GM03348 (cell line): ENCODE measurements at regions not wholly inside any gene's neighbourhood (a gene's known extent, or its start where the extent isn't known, plus 50 kb on each side); places are given as distances from the start of the nearest gene placed in this dataset.
A peak's percentile ranks its signal among the peaks of the same experiment; 100 is the strongest.

Experiments
- DNase-seq: peaks from one replicate; pipeline ENCODE4 v3.0.0; 2012; ENCODE audit warnings: low spot score

GRCh38 chr12:127358888-127359287, 908.1 kb upstream of the TMEM132C start:
- DNase-seq = no peak

DNA sequence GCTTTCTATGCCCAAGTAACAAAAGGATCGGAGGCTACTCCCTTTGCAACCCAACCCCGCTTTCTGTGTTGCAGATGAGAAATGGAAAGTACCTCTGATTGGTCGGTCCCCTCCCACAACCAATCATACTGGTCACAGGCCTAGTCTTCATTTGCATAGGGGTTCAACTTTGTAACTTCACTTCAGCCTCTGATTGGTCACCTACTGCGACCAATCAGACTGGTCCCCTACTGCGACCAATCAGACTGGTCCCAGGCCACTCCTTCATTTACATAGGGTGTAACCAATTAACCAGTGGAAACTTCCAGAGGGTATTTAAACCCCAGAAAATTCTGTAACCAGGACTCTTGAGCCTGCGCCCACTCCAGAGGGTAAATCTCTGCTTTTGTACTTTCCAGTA, 906.4 kb upstream of the TMEM132C start:
- DNase-seq = no peak

DNA sequence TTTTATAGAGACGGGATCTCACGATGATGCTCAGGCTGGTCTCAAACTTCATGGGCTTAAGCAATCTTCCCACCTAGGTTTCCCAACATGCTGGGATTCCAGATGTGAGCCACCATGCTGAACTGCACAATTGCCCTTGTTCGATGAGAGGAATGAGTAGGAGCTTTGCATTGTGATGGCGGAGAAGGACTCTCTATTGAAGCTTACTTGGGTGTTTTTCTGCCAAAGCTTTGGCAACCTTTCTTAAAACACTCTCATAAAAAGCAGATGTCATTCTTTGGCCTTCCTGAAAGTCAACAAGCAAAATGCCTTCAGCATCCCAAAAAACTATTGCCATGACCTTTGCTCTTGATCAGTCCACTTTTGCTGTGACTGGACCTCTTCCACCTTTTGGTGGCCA, 904.8 kb upstream of the TMEM132C start:
- no peak for DNase-seq

GRCh38 chr12:127363392-127363791, 903.6 kb upstream of the TMEM132C start:
- DNase-seq = peak; percentile 13

DNA sequence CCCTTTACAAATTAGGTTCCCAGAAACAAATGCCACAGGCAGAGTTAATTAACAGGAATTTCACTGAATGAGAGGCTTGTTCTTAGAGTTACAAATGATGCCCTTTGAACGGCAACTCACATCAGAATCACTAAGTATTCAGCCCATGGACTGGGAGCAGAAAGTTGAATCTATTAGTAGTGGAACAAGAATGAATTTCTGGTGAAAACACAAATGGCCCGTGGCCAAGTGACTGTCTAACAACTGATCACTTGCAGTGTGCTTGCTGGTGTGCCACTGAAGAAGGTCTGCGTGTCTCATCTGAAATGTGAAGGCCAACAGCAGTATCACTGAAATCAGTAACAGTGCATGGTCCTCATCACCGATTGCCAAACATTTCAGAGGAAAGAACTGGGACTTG, 893.4 kb upstream of the TMEM132C start:
- no peak for DNase-seq

DNA sequence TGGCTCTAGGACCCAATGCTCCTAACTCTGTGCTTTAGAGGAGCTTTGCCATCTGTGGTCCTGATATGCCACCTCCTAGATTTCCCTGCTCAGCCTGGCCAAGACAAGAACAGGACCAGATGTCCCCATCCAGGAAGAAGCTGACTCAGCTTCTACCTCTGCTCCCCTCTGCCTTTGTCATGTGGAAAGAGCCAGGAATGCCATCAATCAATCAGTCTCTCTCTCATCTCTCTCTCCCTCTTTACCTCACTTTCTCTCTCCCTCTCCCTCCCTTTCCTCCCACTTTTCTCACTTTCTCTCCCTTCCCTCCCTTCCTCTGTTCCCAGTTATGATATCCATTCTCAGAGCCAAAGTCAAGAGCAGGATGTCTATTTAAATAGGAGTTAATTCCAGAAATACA, 892.5 kb upstream of the TMEM132C start:
- DNase-seq = no peak

- DNase-seq = peak; percentile 89
Measured at GRCh38 chr12:127381043-127381668, 885.8 kb upstream of the TMEM132C start.

DNA sequence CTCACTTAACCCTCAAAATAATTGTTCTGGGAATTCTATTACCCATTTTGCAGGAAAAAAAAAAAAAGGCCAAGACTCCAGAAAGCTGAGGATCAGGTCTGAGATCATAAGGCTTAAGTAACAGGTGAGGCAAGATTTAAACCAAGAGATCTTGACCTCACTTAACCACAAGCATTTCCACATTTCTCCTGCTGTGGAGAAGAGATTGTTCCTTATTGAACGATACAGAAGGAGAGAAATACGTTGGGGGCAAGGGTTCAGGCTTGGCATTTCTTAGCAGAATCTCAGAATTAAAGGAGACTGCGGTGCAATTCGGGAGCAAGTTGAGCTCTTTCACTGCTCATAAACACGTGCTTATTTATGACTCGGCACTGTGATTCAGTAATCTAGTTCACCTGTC, 885.3 kb upstream of the TMEM132C start:
- DNase-seq = no peak

DNA sequence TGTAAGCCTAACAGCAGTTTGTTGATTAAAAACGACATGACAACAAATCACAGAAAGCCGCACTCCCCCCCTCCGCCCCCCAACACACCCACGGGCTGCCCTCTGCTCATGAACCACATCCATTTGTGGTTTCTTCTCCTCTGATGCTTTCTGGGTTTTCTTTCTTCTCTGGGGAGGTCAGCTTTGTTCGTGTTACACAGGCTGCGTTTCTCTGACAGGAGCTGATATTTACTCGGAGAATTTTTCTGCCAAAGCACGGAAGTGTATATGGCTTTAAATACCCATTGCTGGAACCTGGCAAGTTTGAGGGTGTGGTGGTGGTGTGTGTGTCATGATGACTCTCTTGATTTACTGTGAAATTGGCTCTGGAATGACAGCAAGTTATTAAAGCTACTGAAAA, 883.7 kb upstream of the TMEM132C start:
- DNase-seq = peak; percentile 48

GRCh38 chr12:127386723-127387122, 880.2 kb upstream of the TMEM132C start:
- no peak for DNase-seq

DNA sequence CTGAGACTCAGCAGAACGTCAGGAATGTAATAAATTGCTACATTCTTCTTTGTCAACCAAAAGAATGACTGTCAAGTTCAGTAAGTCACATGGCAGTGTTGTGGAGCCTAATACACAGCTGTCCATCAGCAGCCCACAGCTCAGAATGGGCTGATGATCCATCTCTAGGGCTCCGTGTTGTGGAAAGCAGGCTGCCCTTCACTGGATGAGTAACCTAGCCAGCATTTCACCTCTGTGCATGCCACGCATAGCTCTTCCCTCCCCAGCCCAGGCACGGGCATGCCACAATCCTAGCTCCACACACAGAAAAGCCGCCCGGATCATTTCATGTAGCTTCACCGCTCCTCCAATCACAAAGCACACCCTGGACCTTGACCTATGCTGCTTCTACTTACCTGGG, 878.0 kb upstream of the TMEM132C start:
- DNase-seq = no peak

DNA sequence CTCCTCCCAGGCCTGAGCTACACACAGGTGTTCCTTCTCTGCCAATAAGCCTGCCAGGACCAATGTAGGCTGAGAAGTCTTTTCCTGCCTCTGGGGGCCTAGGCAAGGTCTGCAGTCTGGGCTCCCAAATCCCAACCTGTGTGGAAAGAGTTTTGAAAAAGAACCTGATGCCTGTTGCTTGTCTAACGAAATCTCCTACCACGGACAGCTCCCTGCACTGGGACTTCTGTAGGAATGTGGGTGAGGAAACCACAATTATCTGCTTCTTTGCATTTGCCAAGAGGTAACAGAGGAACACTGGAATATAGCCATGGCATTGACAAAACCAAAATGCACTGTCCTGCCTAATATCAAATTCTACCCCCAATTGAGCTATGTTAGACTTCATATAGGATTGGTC, 877.0 kb upstream of the TMEM132C start:
- DNase-seq = peak; percentile 80

DNA sequence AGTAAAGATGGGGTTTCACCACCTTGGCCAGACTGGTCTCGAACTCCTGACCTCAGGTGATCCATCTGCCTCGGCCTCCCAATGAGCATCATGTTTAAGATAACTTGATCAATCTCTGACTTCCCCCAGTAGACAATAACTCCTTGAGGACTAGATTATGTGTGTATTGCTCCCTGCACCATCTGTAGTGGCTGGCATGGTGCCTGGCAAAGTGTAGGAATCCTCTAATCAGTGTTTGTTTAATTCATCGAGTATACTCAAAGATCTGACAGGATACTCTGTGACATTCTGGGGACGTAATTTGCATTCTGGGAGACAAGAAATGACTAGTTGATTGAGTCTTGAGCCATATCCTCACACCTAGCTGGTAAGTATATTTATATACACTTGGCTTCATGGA, 873.5 kb upstream of the TMEM132C start:
- no peak for DNase-seq

GRCh38 chr12:127393896-127394295, 873.1 kb upstream of the TMEM132C start:
- DNase-seq = peak; percentile 67

DNA sequence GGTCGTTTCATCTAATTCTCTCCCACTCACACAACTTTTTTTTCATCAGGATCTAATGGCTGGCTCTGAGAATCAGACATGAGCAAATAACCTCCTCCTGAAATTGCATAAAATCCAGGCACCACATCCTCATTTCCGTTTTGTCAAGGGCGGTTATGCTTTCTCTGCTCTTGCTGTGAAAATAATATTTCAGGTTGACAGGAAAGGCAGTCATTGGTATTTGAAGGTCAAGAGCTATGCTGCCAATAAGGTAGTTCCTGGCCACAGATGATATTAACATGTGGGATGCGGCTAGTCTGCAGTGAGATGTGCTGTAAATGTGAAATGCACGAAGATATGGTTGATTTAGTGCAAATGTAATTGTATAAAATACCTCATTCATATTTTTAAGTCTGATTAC, 870.2 kb upstream of the TMEM132C start:
- DNase-seq = no peak

- DNase-seq = no peak
Measured at GRCh38 chr12:127398016-127398710, 868.8 kb upstream of the TMEM132C start.

- DNase-seq = no peak
Measured at GRCh38 chr12:127399451-127399850, 867.5 kb upstream of the TMEM132C start.

DNA sequence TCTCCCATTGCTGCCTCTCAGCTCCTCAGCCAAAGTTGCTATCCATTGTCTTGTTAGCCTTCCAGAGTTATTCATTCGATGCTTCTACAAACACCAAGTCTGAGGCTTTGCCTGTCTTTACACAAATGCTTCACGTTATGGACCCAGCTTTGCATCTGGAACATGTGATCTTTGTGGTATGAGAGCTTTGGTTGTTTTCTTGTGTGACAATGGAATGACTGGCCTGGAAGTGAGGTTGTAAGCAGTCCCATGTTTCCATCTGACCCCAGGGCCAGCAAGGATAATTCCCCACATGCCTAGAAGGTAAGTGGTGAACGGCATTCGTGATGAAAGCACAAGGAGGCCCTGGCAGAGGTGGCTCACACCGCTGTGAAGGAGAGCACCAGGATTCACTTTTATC, 866.7 kb upstream of the TMEM132C start:
- DNase-seq = no peak

DNA sequence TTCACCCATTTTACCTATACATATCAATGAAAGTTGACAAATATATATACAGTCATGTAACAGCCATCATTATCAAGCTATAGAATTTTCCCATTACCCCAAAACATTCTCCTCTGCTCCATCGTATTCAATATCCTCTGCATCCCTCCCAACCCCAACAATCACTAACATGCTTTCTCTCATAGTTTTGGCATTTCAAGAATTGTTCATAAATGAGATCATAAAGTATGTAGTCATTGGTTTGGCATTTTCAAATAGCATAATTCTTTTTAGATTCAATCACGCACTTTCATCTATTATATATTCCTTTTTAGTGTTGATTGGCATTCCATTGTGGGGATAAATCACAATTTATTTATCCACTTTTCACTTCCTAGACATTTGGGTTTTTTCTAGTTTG, 866.0 kb upstream of the TMEM132C start:
- peak; percentile 67 for DNase-seq

GRCh38 chr12:127401536-127401935, 865.4 kb upstream of the TMEM132C start:
- DNase-seq = no peak

GRCh38 chr12:127411166-127411915, 855.6 kb upstream of the TMEM132C start:
- peak; percentile 19 for DNase-seq

DNA sequence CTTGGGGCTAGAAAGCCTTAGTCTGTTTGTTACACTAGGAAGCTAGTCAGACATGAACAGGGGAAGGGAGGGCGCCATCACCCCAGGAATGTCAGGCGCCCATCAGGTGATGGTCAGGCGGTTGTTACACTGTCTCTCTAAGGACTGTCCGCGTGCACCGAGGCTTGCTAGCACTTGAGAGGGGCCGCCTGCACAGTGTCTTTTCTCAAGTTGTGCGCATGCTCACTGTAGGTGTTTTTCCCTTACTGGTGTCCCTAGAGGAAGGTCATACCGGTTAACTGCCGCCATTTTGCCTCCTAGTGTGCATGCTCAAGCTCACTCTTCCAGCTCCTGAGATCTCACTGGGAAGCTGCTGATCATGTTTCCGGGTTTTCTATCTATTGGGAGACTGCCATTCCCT, 855.0 kb upstream of the TMEM132C start:
- no peak for DNase-seq

DNA sequence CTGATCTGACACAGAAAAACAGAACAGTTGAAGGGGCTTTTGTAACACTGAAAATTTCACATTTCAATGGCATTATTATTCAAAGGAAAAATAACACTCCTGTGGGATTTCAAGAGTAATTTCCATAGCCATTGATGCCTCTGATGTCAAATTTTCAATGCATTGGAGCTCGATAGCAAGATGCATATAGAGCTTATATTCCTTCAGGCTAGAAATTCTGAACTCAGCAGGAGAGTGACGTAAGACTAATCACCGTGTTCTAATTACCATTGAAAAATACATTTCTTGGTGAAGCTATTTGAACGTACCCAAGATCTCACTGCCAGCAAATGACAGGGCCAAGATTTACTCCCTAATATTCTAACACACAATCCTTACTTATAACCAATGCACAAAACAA, 854.1 kb upstream of the TMEM132C start:
- DNase-seq = no peak
